Bronchial epithelial cell (primary cell): ENCODE measurements at regions not wholly inside any gene's neighbourhood (a gene's known extent, or its start where the extent isn't known, plus 50 kb on each side); places are given as distances from the start of the nearest gene placed in this dataset.
A peak's percentile ranks its signal among the peaks of the same experiment; 100 is the strongest.

Source experiments
- DNase-seq: peaks from one replicate; pipeline ENCODE4 v3.0.0-alpha.2; 2010; ENCODE audit warnings: low read depth
- FAIRE-seq: peaks from 2 replicates; lab custom pipeline; 2011; peaks lifted over from hg19 to GRCh38; lab: Jason Lieb, UNC
- H3K27me3 ChIP-seq: 2 replicates; pipeline ENCODE4 v1.5.1; 2011; ENCODE audit warnings: low read length; ENCODE audit not compliant: control insufficient read depth, insufficient read depth
- H3K36me3 ChIP-seq: 2 replicates; pipeline ENCODE4 v1.5.1; 2011; ENCODE audit warnings: low read length; ENCODE audit not compliant: control insufficient read depth, insufficient read depth
- H3K4me3 ChIP-seq: 2 replicates; pipeline ENCODE4 v1.5.1; 2011; ENCODE audit warnings: mild to moderate bottlenecking, low read depth, low read length, control low read depth
- TF ChIP-seq, protein P1 (sequence below): IDR thresholded peaks from 2 replicates; pipeline ENCODE4 v1.5.1; 2011; ENCODE audit warnings: mild to moderate bottlenecking, moderate library complexity, low read length, control low read depth, inconsistent platforms; ENCODE audit not compliant: insufficient read depth, severe bottlenecking

DNA sequence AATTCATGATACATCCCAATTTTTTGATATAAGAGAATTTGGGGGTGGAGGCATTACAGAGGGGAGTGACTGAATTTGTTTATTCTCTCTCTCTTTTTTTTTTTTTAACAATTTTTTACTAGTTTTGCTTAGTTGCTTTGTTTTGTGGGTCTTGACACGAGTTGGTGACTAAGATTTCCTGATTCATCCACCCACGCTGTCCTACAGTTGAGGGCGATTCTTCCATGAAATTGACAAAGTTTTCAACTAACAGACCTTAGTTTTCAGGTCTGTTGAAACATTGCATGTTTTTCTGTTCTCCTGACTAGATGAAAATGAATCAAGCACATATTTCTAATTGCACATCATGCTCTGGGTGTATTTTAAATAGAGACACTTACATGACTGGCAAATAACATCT is 613.8 kb downstream of the TFAP2B start:
- FAIRE-seq (no peak), DNase-seq (peak; percentile 65)
- no peaks in the 10 kb centered on the region for H3K27me3 ChIP-seq
- TF ChIP-seq, protein P1, sequence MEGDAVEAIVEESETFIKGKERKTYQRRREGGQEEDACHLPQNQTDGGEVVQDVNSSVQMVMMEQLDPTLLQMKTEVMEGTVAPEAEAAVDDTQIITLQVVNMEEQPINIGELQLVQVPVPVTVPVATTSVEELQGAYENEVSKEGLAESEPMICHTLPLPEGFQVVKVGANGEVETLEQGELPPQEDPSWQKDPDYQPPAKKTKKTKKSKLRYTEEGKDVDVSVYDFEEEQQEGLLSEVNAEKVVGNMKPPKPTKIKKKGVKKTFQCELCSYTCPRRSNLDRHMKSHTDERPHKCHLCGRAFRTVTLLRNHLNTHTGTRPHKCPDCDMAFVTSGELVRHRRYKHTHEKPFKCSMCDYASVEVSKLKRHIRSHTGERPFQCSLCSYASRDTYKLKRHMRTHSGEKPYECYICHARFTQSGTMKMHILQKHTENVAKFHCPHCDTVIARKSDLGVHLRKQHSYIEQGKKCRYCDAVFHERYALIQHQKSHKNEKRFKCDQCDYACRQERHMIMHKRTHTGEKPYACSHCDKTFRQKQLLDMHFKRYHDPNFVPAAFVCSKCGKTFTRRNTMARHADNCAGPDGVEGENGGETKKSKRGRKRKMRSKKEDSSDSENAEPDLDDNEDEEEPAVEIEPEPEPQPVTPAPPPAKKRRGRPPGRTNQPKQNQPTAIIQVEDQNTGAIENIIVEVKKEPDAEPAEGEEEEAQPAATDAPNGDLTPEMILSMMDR, result no peak
- H3K36me3 ChIP-seq, result no peaks in the 10 kb centered on the region
- no peak overlapping the region for H3K4me3 ChIP-seq

- DNase-seq, result peak; percentile 5
- Histone ChIP-seq H3K4me3 (no peak overlapping the region), H3K36me3 (no peaks in the 10 kb centered on the region), H3K27me3 (no peaks in the 10 kb centered on the region)
- TF ChIP-seq, protein P1, result no peak
- no peak for FAIRE-seq
Measured at GRCh38 chr6:51450248-51450957, 631.7 kb downstream of the TFAP2B start.

DNA sequence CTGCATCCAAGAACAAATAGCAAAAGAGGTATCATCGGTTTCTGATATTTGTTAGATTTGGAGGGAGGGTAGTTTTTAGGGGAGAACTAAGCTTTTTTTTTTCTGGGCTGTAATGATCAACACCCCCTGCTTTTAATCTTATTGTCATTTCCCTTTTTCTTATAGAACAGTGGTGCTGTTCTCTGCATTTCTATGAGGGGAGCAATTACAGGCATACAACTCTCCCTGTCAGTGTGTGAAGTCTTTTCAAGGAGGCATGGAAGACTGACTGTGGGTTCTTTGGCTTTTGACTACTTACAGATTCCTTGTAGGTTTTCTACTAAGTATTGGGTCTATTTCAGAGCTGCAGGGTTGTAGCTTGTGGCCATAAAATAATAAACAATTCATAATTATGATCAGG is 632.3 kb downstream of the TFAP2B start:
- TF ChIP-seq, protein P1, result no peak
- Histone ChIP-seq H3K27me3 (no peaks in the 10 kb centered on the region), H3K4me3 (no peak overlapping the region), H3K36me3 (no peaks in the 10 kb centered on the region)
- DNase-seq, result no peak
- no peak for FAIRE-seq

GRCh38 chr6:51456282-51456681 is 631.1 kb downstream of the PKHD1 start:
- FAIRE-seq (no peak), DNase-seq (no peak)
- H3K27me3 ChIP-seq, result no peaks in the 10 kb centered on the region
- TF ChIP-seq, protein P1, result no peak
- no peak overlapping the region for H3K4me3 ChIP-seq
- H3K36me3 ChIP-seq, result no peaks in the 10 kb centered on the region

DNA sequence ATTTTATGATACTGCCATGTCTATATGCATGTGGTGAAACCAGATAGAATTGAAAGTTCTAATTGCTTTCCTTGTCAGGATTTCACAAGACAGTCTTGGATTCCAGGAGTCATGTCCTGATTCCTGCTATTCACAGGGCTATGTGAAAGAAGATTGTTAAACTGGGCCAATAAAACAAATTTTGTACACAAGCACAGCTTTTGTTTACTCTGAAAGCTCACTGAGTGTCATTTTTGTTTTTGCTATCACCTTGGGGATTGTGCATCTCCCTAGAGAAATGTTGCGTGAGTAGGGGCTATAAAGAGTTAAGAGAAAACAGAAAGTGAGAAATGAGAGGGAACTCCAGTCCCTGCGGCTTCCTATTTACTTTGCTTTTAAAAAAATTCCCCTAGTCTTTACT is 627.5 kb downstream of the PKHD1 start:
- Histone ChIP-seq H3K27me3 (no peaks in the 10 kb centered on the region), H3K36me3 (no peaks in the 10 kb centered on the region), H3K4me3 (no peak overlapping the region)
- FAIRE-seq (no peak), DNase-seq (no peak)
- TF ChIP-seq, protein P1, result no peak

GRCh38 chr6:51462896-51463295 is 624.5 kb downstream of the PKHD1 start:
- TF ChIP-seq, protein P1, result no peak
- DNase-seq (no peak), FAIRE-seq (no peak)
- Histone ChIP-seq H3K4me3 (no peak overlapping the region), H3K27me3 (no peaks in the 10 kb centered on the region), H3K36me3 (no peaks in the 10 kb centered on the region)
